ENCODE measurements at regions not wholly inside any gene's neighbourhood (a gene's known extent, or its start where the extent isn't known, plus 50 kb on each side); places are given as distances from the start of the nearest gene placed in this dataset.

GRCh38 chr6:85169189-85169588 lies 280.7 kb upstream of the NT5E start:
- no peak for TF ChIP-seq POLR2A (IDR thresholded peaks at IDR 0.05; ENCODE audit: low read depth, low read length)
- TF ChIP-seq TAF1 (IDR thresholded peaks at IDR 0.05; ENCODE audit: borderline replicate concordance, low read depth, low read length) = no peak
- no peak for TF ChIP-seq POLR2AphosphoS5 (IDR thresholded peaks at IDR 0.05; ENCODE audit: low read depth, low read length)

Data from GM12892 (cell line).